CD4-positive, CD25-positive, alpha-beta regulatory T cell (primary cell): ENCODE measurements at regions not wholly inside any gene's neighbourhood (a gene's known extent, or its start where the extent isn't known, plus 50 kb on each side); places are given as distances from the start of the nearest gene placed in this dataset.

Experiments
- ATAC-seq, 2 donors: fragments of 150-1000 bp; cut with Tn5 transposase; one replicate each; pipeline ENCODE4 v1.10.0; 2021; ENCODE audit warnings: low read depth in 2 of 2, moderate number of reproducible peaks in 2 of 2, moderate library complexity in 1 of 2
- DNase-seq, 3 donors: peaks; one replicate each; pipeline versions ENCODE4 v3.0.0 to v3.0.0-alpha.2; 2012 to 2022; ENCODE audit warnings: mixed read lengths in 1 of 3
- H3K27ac ChIP-seq: one replicate; pipeline ENCODE4 v1.7.0; 2013; ENCODE audit warnings: mild to moderate bottlenecking, low read length; ENCODE audit not compliant: insufficient read depth, poor library complexity, severe bottlenecking
- H3K27me3 ChIP-seq: one replicate; pipeline ENCODE4 v1.7.0; 2013; ENCODE audit warnings: low read length; ENCODE audit not compliant: control insufficient read depth, insufficient read depth
- H3K36me3 ChIP-seq: one replicate; pipeline ENCODE4 v1.7.0; 2013; ENCODE audit warnings: mild to moderate bottlenecking, low read length, moderate library complexity; ENCODE audit not compliant: control insufficient read depth, insufficient read depth
- H3K4me1 ChIP-seq: 2 replicates; pipeline ENCODE4 v1.7.0; 2013; ENCODE audit warnings: mild to moderate bottlenecking, low read length; ENCODE audit not compliant: insufficient read depth, control insufficient read depth, poor library complexity, severe bottlenecking
- H3K4me3 ChIP-seq: one replicate; pipeline ENCODE4 v1.7.0; 2013; ENCODE audit warnings: low read depth, mild to moderate bottlenecking, low read length, moderate library complexity
- H3K9me3 ChIP-seq, 2 experiments: 1 replicate in 1 of 2; 2 replicates in 1 of 2; pipeline ENCODE4 v1.7.0; 2013; ENCODE audit warnings: low read length in 2 of 2, mild to moderate bottlenecking in 1 of 2, moderate library complexity in 1 of 2; ENCODE audit not compliant: control insufficient read depth in 2 of 2
- H3K27ac Mint-ChIP-seq, 3 donors: one replicate each; pipeline ENCODE4 v1.8.0; 2020 to 2022; ENCODE audit warnings: mild to moderate bottlenecking in 3 of 3, mixed read lengths in 3 of 3, moderate library complexity in 2 of 3
- H3K27me3 Mint-ChIP-seq: one replicate; pipeline ENCODE4 v1.8.0; 2022; ENCODE audit warnings: mild to moderate bottlenecking, mixed read lengths
- H3K36me3 Mint-ChIP-seq: one replicate; pipeline ENCODE4 v1.8.0; 2020; ENCODE audit warnings: mixed read lengths
- H3K4me1 Mint-ChIP-seq, 4 donors: one replicate each; pipeline ENCODE4 v1.8.0; 2020 to 2022; ENCODE audit warnings: mixed read lengths in 4 of 4, mild to moderate bottlenecking in 1 of 4
- H3K4me3 Mint-ChIP-seq, 4 donors: one replicate each; pipeline ENCODE4 v1.8.0; 2020 to 2022; ENCODE audit warnings: mild to moderate bottlenecking in 4 of 4, mixed read lengths in 4 of 4, moderate library complexity in 3 of 4
- H3K9me3 Mint-ChIP-seq, 7 donors: one replicate each; pipeline ENCODE4 v1.8.0; 2020 to 2022; ENCODE audit warnings: mixed read lengths in 7 of 7, mild to moderate bottlenecking in 3 of 7, moderate library complexity in 2 of 7

GRCh38 chr18:39938676-39939608 is 2016.1 kb upstream of the PIK3C3 start:
- Histone ChIP-seq H3K4me3 (no peak overlapping the region), H3K36me3 (no peaks in the 10 kb centered on the region), H3K27me3 (no peaks in the 10 kb centered on the region), H3K4me1 (no peaks in the 10 kb centered on the region), H3K9me3 (peaks cover 0 to 3% of the 10 kb centered on the region in 2 experiments), H3K27ac (no peak overlapping the region)
- no peak for ATAC-seq
- H3K36me3 Mint-ChIP-seq, result no peaks in the 10 kb centered on the region
- DNase-seq, result no peak
- no peak overlapping the region for H3K4me3 Mint-ChIP-seq
- H3K27me3 Mint-ChIP-seq, result no peaks in the 10 kb centered on the region
- H3K9me3 Mint-ChIP-seq, result peaks cover 0 to 39% (median 8%) of the 10 kb centered on the region in 7 donors
- no peak overlapping the region for H3K27ac Mint-ChIP-seq
- H3K4me1 Mint-ChIP-seq, result no peaks in the 10 kb centered on the region

GRCh38 chr18:39935598-39935997 is 2019.4 kb upstream of the PIK3C3 start:
- ATAC-seq, result no peak
- no peaks in the 10 kb centered on the region for H3K4me1 Mint-ChIP-seq
- no peaks in the 10 kb centered on the region for H3K36me3 Mint-ChIP-seq
- peak overlapping the region in 1 of 3 donors; percentile 50 for H3K27ac Mint-ChIP-seq
- no peaks in the 10 kb centered on the region for H3K27me3 ChIP-seq
- peaks cover 0 to 25% (median 7%) of the 10 kb centered on the region in 7 donors for H3K9me3 Mint-ChIP-seq
- H3K27me3 Mint-ChIP-seq, result no peaks in the 10 kb centered on the region
- no peak for DNase-seq
- H3K4me3 Mint-ChIP-seq, result no peak overlapping the region
- no peaks in the 10 kb centered on the region for H3K9me3 ChIP-seq
- H3K36me3 ChIP-seq, result no peaks in the 10 kb centered on the region
- H3K27ac ChIP-seq, result no peak overlapping the region
- H3K4me1 ChIP-seq, result no peaks in the 10 kb centered on the region
- H3K4me3 ChIP-seq, result no peak overlapping the region

- no peaks in the 10 kb centered on the region for H3K4me1 Mint-ChIP-seq
- no peak overlapping the region for H3K27ac Mint-ChIP-seq
- no peak overlapping the region for H3K27ac ChIP-seq
- ATAC-seq, result no peak
- no peak overlapping the region for H3K4me3 ChIP-seq
- H3K36me3 ChIP-seq, result no peaks in the 10 kb centered on the region
- no peak for DNase-seq
- H3K27me3 ChIP-seq, result no peaks in the 10 kb centered on the region
- no peaks in the 10 kb centered on the region for H3K36me3 Mint-ChIP-seq
- peaks cover 0 to 18% (median 10%) of the 10 kb centered on the region in 7 donors for H3K9me3 Mint-ChIP-seq
- H3K4me1 ChIP-seq, result no peaks in the 10 kb centered on the region
- H3K27me3 Mint-ChIP-seq, result no peaks in the 10 kb centered on the region
- peaks cover 0 to 2% of the 10 kb centered on the region in 2 experiments for H3K9me3 ChIP-seq
- no peak overlapping the region for H3K4me3 Mint-ChIP-seq
Observed at GRCh38 chr18:39918847-39919246, 2036.2 kb upstream of the PIK3C3 start.

GRCh38 chr18:39913672-39914366 is 2041.2 kb upstream of the PIK3C3 start:
- no peak overlapping the region for H3K4me3 Mint-ChIP-seq

GRCh38 chr18:39911716-39912115 is 2043.3 kb upstream of the PIK3C3 start:
- Histone ChIP-seq H3K4me1 (no peaks in the 10 kb centered on the region), H3K27me3 (no peaks in the 10 kb centered on the region), H3K36me3 (no peaks in the 10 kb centered on the region), H3K27ac (no peak overlapping the region), H3K9me3 (no peaks in the 10 kb centered on the region), H3K4me3 (no peak overlapping the region)
- peaks cover 3 to 31% (median 16%) of the 10 kb centered on the region in 7 donors for H3K9me3 Mint-ChIP-seq
- no peak overlapping the region for H3K4me3 Mint-ChIP-seq
- no peaks in the 10 kb centered on the region for H3K27me3 Mint-ChIP-seq
- DNase-seq (no peak), ATAC-seq (no peak)
- H3K4me1 Mint-ChIP-seq, result no peaks in the 10 kb centered on the region
- no peak overlapping the region for H3K27ac Mint-ChIP-seq
- no peaks in the 10 kb centered on the region for H3K36me3 Mint-ChIP-seq

More at GRCh38 chr18:39913672-39914366, 2041.2 kb upstream of the PIK3C3 start:
- DNase-seq (no peak), ATAC-seq (no peak)
- peaks cover 3 to 26% (median 14%) of the 10 kb centered on the region in 7 donors for H3K9me3 Mint-ChIP-seq
- no peaks in the 10 kb centered on the region for H3K4me1 ChIP-seq
- no peaks in the 10 kb centered on the region for H3K36me3 Mint-ChIP-seq
- H3K36me3 ChIP-seq, result no peaks in the 10 kb centered on the region
- H3K9me3 ChIP-seq, result no peaks in the 10 kb centered on the region
- no peaks in the 10 kb centered on the region for H3K27me3 Mint-ChIP-seq
- no peaks in the 10 kb centered on the region for H3K4me1 Mint-ChIP-seq
- H3K27me3 ChIP-seq, result no peaks in the 10 kb centered on the region
- H3K27ac ChIP-seq, result no peak overlapping the region
- H3K27ac Mint-ChIP-seq, result no peak overlapping the region
- H3K4me3 ChIP-seq, result no peak overlapping the region

GRCh38 chr18:39909706-39910105 is 2045.3 kb upstream of the PIK3C3 start:
- Mint-ChIP-seq H3K27me3 (no peaks in the 10 kb centered on the region), H3K27ac (no peak overlapping the region), H3K4me3 (no peak overlapping the region), H3K36me3 (no peaks in the 10 kb centered on the region), H3K4me1 (no peaks in the 10 kb centered on the region), H3K9me3 (peaks cover 3 to 26% (median 11%) of the 10 kb centered on the region in 7 donors)
- Histone ChIP-seq H3K27ac (no peak overlapping the region), H3K4me3 (no peak overlapping the region), H3K36me3 (no peaks in the 10 kb centered on the region), H3K4me1 (no peaks in the 10 kb centered on the region), H3K9me3 (no peaks in the 10 kb centered on the region), H3K27me3 (no peaks in the 10 kb centered on the region)
- no peak for ATAC-seq
- DNase-seq, result no peak

GRCh38 chr18:39886136-39886535 is 2068.9 kb upstream of the PIK3C3 start:
- Histone ChIP-seq H3K4me1 (no peaks in the 10 kb centered on the region), H3K27me3 (no peaks in the 10 kb centered on the region), H3K9me3 (peaks cover 2 to 4% of the 10 kb centered on the region in 2 experiments), H3K36me3 (no peaks in the 10 kb centered on the region), H3K27ac (no peak overlapping the region), H3K4me3 (no peak overlapping the region)
- Mint-ChIP-seq H3K9me3 (peaks cover 0 to 18% (median 2%) of the 10 kb centered on the region in 7 donors), H3K27me3 (no peaks in the 10 kb centered on the region), H3K36me3 (no peaks in the 10 kb centered on the region), H3K4me3 (no peak overlapping the region), H3K27ac (no peak overlapping the region), H3K4me1 (no peaks in the 10 kb centered on the region)
- no peak for DNase-seq
- ATAC-seq, result no peak
